Ovary (tissue), 7 donors: ENCODE measurements at regions not wholly inside any gene's neighbourhood (a gene's known extent, or its start where the extent isn't known, plus 50 kb on each side); places are given as distances from the start of the nearest gene placed in this dataset.

Experiments used
- DNase-seq, 5 donors: peaks; one replicate each; pipeline ENCODE4 v3.0.0-alpha.2; 2019 to 2020
- H3K27ac ChIP-seq, 2 donors: fragments of 200-600 bp; one replicate each; pipeline versions ENCODE4 v1.5.1 to v1.8.0; 2019 to 2022
- H3K27me3 ChIP-seq: fragments of 200-600 bp; one replicate; pipeline ENCODE4 v1.8.0; 2022
- H3K36me3 ChIP-seq: fragments of 200-600 bp; sonication (generic); one replicate; pipeline ENCODE4 v1.5.1; 2019
- H3K4me1 ChIP-seq: one replicate; pipeline ENCODE4 v1.8.1; 2013; ENCODE audit warnings: mild to moderate bottlenecking, moderate library complexity; ENCODE audit not compliant: insufficient read depth
- H3K4me3 ChIP-seq: fragments of 200-600 bp; sonication (generic); one replicate; pipeline ENCODE4 v1.5.1; 2017
- H3K9me3 ChIP-seq, 2 donors: fragments of 200-600 bp in 1 of 2; sonication (generic) in 1 of 2; one replicate each; pipeline versions ENCODE4 v1.5.1 to v1.8.1; 2013 to 2019; ENCODE audit warnings: mild to moderate bottlenecking in 1 of 2, moderate library complexity in 1 of 2
- EP300 ChIP-seq: sonication (generic); formaldehyde crosslinking; IDR thresholded peaks from one replicate; pipeline ENCODE4 v1.6.1; 2017; ENCODE audit warnings: antibody characterized with exemption
- POLR2A ChIP-seq: fragments of 450-650 bp; IDR thresholded peaks from one replicate; pipeline ENCODE4 v1.6.1; 2017; ENCODE audit warnings: antibody characterized with exemption, mild to moderate bottlenecking, moderate library complexity
- WGBS, 3 donors: extraction: QIAGEN DNeasy Blood & Tissue Kit in 1 of 3; methylation state at CpG; one replicate each; pipeline versions ENCODE4 v1.1.5 to v1.1.7; 2013 to 2017; 5-methylcytosine and 5-hydroxymethylcytosine counted together
- intact Hi-C, 4 donors: fragments of 100-400 bp; cut with DNase I; formaldehyde crosslinking; loops; one replicate each; pipeline versions ENCODE4 v1.11.0 to v1.15.1; 2022 to 2023
- TF ChIP-seq, protein P1 (sequence below), 3 donors: fragments of 450-650 bp in 2 of 3; fragments of 200-600 bp in 1 of 3; IDR thresholded peaks; one replicate each; pipeline versions ENCODE4 v1.5.1 to v1.8.0; 2016 to 2022; ENCODE audit warnings: antibody characterized with exemption in 3 of 3, mild to moderate bottlenecking in 1 of 3
- donor health status: DM: no; HTN: no; CAD: no; lungs with moderate emphysema.
- donor health status: DM: no; HTN: no; CAD: no.
- donor health status: Bipolar disorder and iron deficiency.
- donor health status: DM: no; HTN: no; CAD: no.
- donor health status: DM: yes; HTN: yes; CAD: no.

DNA sequence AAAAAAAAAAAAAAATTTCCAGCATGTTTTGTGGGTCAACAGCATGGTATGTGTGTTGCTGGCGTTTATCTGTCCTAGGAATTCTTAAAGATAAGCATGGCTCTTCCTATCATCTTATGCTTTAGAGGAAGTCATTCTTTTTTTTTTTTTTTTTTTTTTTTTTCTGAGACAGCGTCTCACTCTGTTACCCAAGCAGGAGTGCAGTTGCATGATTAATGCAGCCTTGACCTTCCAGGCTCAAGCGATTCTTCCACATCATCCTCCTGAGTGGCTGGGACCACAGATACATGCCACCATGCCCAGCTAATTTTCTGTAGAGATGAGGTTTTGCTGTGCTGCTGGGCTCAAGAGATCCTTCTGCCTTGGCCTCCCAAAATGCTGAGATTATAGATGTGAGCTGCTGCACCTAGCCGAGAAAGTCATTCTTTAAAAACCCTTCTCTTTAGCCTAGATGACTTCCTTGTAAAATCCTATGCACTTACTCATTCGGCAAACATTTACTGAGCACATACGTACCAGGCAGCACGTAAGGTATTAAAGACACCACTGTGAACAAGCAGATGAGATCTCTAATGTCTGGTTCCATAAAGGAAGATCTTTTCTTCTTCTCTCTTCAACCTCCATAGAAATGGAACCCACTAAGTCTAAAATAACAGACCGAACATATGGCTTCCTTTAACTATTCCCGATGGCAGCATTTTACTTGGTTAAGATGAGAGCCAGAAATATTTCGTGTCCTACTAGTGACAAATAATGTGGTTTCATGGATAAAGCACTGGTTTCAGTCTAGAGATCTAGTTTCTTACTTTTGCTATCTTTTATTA is 122.4 kb downstream of the RIN2 start:
- H3K27ac ChIP-seq, result no peak overlapping the region

DNA sequence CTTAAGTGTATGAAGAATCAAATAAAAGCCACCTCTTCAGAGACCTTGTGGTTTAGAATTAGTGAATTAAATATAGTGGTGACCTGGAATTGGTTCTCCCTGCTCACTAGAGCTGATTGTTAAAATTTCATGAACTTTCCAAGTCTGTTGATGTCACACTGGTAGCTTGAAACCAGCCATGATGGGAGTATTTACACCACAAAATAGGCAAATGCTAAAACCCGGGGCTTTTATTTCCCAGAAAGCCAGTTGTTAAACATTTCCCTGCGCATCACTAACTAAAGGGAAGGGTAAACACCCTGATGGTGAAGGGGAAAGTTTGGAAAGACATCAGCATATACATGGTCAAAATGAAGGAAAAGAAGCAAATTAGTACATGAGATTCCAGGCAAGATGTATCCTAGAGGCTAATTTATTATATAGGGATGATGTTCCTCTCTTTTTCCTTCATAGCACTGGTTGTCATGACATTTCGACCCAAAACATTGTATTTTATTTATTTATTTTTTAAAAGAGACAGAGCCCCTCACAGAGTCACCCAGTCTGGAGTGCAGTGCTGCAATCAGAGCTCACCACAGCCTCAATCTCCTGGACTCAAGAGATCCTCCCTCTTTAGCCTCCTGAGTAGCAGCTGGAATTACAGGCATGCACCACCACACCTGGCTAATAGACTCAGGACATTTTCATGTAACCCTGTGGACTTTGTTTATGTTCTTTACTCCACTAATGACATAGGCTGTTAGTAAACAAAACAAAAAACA is 123.2 kb downstream of the RIN2 start:
- no peak for DNase-seq
- H3K4me3 ChIP-seq, result no peak overlapping the region
- intact Hi-C loops, result loop anchor here in 3 of 4 donors (10.0 kb wide), 3 partner anchors 96 to 186 kb away; no protein-coding TSS in a partner anchor
- H3K27me3 ChIP-seq, result no peaks in the 10 kb centered on the region
- H3K4me1 ChIP-seq, result peaks cover 15% of the 10 kb centered on the region
- no peaks in the 10 kb centered on the region for H3K9me3 ChIP-seq
- 95 to 97% (median 96%) methylated on average over 3 of the region's 3 CpGs for WGBS, 3 donors
- no peaks in the 10 kb centered on the region for H3K36me3 ChIP-seq
- TF ChIP-seq POLR2A (no peak), EP300 (no peak)
- TF ChIP-seq, protein P1, sequence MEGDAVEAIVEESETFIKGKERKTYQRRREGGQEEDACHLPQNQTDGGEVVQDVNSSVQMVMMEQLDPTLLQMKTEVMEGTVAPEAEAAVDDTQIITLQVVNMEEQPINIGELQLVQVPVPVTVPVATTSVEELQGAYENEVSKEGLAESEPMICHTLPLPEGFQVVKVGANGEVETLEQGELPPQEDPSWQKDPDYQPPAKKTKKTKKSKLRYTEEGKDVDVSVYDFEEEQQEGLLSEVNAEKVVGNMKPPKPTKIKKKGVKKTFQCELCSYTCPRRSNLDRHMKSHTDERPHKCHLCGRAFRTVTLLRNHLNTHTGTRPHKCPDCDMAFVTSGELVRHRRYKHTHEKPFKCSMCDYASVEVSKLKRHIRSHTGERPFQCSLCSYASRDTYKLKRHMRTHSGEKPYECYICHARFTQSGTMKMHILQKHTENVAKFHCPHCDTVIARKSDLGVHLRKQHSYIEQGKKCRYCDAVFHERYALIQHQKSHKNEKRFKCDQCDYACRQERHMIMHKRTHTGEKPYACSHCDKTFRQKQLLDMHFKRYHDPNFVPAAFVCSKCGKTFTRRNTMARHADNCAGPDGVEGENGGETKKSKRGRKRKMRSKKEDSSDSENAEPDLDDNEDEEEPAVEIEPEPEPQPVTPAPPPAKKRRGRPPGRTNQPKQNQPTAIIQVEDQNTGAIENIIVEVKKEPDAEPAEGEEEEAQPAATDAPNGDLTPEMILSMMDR (IDR thresholded peaks at IDR 0.05), result no peak
- no peak overlapping the region for H3K27ac ChIP-seq

More for the DNA sequence above, 122.4 kb downstream of the RIN2 start:
- WGBS, 3 donors, result 68 to 80% (median 75%) methylated on average over 10 of the region's 10 CpGs
- Histone ChIP-seq H3K4me3 (no peak overlapping the region), H3K36me3 (no peaks in the 10 kb centered on the region), H3K27me3 (no peaks in the 10 kb centered on the region), H3K4me1 (peaks cover 14% of the 10 kb centered on the region), H3K9me3 (no peaks in the 10 kb centered on the region)
- TF ChIP-seq EP300, result no peak
- TF ChIP-seq, protein P1 (IDR thresholded peaks at IDR 0.05), result no peak
- no peak for TF ChIP-seq POLR2A
- intact Hi-C loops, result loop anchor here in 3 of 4 donors (10.0 kb wide), 3 partner anchors 96 to 186 kb away; no protein-coding TSS in a partner anchor
- DNase-seq, result no peak

DNA sequence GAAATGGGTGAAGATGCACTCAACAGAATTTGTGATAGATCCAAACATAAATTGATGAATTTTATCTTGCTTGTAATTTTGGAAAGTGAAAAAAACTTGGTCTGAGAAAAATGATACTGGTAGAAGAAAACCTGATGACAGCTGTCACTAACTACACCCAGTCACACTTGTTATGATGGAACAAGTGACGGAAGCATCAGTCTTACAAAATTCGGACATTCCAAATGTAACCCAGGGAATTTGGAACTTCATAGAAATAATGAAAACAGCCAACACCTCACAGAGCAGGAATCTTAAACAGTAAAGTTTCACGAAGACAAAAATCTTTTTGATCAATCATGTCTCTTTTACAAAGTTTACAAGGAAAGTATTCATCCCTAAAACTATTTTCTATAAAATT is 123.9 kb downstream of the RIN2 start:
- intact Hi-C loops, result loop anchor here in 3 of 4 donors (10.0 kb wide), 3 partner anchors 97 to 187 kb away; no protein-coding TSS in a partner anchor
- Histone ChIP-seq H3K36me3 (no peaks in the 10 kb centered on the region), H3K4me1 (peaks cover 14% of the 10 kb centered on the region), H3K4me3 (no peak overlapping the region), H3K27ac (no peak overlapping the region), H3K9me3 (no peaks in the 10 kb centered on the region), H3K27me3 (no peaks in the 10 kb centered on the region)
- TF ChIP-seq, protein P1 (IDR thresholded peaks at IDR 0.05), result no peak
- no peak for TF ChIP-seq POLR2A
- TF ChIP-seq EP300, result no peak
- no peak for DNase-seq
- WGBS, 3 donors, result 80 to 97% (median 96%) methylated on average over 3 of the region's 3 CpGs

DNA sequence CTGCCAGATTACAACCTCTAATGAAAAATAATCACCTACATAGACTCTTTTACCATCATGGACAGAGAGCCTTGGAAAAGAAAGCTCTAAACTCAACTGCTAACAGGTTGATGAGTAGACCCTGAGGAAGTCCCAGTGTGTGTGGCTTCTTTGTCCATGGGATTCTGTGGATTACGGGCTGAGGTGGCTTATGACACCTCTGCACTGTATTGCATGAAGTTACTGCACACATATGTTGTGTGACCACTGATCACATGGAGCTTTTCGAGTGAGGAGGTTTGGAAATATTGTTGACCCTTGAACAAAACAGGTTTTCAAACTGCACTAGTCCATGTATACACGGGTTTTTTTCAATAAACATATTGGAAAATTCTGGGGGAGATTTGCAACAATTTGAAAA is 124.4 kb downstream of the RIN2 start:
- Histone ChIP-seq H3K9me3 (no peaks in the 10 kb centered on the region), H3K36me3 (no peaks in the 10 kb centered on the region), H3K27ac (no peak overlapping the region), H3K4me3 (no peak overlapping the region), H3K27me3 (no peaks in the 10 kb centered on the region), H3K4me1 (peaks cover 12% of the 10 kb centered on the region)
- WGBS, 3 donors, result 86 to 94% (median 90%) methylated on average over 3 of the region's 3 CpGs
- intact Hi-C loops, result loop anchor here in 3 of 4 donors (10.0 kb wide), 3 partner anchors 98 to 188 kb away; no protein-coding TSS in a partner anchor
- TF ChIP-seq POLR2A (no peak), EP300 (no peak)
- TF ChIP-seq, protein P1 (IDR thresholded peaks at IDR 0.05), result no peak
- no peak for DNase-seq
